ENCODE measurements at regions not wholly inside any gene's neighbourhood (a gene's known extent, or its start where the extent isn't known, plus 50 kb on each side); places are given as distances from the start of the nearest gene placed in this dataset.

DNA sequence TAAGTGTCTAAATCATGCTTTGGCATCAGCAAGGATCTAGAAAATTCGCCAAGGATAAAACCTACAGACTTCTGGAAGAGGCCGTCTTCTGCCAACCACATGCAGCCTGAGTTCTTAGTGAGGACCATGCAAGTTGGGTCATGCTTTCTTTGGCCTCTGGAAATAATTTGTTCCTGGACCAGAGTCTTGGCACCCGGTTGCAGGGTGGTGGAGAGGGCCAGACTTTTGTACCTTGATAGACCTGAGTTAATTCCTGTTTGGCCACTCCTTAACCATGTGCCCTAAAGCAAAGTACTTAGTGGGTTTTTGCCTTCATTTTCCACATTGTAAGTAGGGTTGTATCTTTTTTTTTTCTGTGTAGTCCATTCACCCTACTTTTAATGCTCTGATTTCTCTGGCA is 283.4 kb upstream of the IRX5 start:
- no peak overlapping the region for H3K27ac ChIP-seq (replicated peaks in 1 of 4)
- peaks cover 0 to 6% (median 3%) of the 10 kb centered on the region in 4 donors for H3K4me1 ChIP-seq
- WGBS = 93% methylated on average over 3 of the region's 3 CpGs
- no peaks in the 10 kb centered on the region for H3K36me3 ChIP-seq
- no peak overlapping the region for H3K4me3 ChIP-seq
- TF ChIP-seq POLR2A (IDR thresholded peaks at IDR 0.05; ENCODE audit: low read depth) = no peak
- no peak for TF ChIP-seq EP300 (IDR thresholded peaks at IDR 0.05)
- no peak for TF ChIP-seq POLR2AphosphoS5 (IDR thresholded peaks at IDR 0.05)
- TF ChIP-seq, protein P1, sequence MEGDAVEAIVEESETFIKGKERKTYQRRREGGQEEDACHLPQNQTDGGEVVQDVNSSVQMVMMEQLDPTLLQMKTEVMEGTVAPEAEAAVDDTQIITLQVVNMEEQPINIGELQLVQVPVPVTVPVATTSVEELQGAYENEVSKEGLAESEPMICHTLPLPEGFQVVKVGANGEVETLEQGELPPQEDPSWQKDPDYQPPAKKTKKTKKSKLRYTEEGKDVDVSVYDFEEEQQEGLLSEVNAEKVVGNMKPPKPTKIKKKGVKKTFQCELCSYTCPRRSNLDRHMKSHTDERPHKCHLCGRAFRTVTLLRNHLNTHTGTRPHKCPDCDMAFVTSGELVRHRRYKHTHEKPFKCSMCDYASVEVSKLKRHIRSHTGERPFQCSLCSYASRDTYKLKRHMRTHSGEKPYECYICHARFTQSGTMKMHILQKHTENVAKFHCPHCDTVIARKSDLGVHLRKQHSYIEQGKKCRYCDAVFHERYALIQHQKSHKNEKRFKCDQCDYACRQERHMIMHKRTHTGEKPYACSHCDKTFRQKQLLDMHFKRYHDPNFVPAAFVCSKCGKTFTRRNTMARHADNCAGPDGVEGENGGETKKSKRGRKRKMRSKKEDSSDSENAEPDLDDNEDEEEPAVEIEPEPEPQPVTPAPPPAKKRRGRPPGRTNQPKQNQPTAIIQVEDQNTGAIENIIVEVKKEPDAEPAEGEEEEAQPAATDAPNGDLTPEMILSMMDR (IDR thresholded peaks at IDR 0.05) = no peak
- intact Hi-C loops (cut with DNase I) = no loop called here
- peaks cover 0 to 6% (median 0%) of the 10 kb centered on the region in 4 donors for H3K9me3 ChIP-seq
- DNase-seq (ENCODE audit: extremely low spot score) = no peak
- H3K27me3 ChIP-seq = peaks cover 0 to 70% (median 14%) of the 10 kb centered on the region in 4 donors

DNA sequence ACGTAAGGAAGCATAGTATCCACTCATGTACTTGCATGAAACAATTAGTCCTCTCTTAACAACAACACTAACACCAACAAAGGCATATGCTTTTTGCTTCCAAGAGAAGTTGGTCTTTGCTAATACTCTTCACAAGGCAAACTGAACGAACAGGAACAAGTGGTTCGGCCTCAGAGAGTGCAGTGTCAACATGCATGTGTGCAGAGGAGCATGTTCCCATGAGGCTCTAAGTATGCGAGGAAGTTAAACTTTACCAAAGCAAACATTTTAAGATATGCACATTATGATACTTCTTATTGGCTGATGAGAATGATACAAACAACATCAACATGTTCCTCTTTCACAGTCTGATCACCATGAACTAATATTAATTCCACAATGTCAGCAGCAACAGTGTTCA is 285.3 kb upstream of the IRX5 start:
- H3K27ac ChIP-seq (replicated peaks in 1 of 4) = no peak overlapping the region
- intact Hi-C loops (cut with DNase I) = no loop called here
- WGBS = 82% methylated on average over 4 of the region's 4 CpGs

DNA sequence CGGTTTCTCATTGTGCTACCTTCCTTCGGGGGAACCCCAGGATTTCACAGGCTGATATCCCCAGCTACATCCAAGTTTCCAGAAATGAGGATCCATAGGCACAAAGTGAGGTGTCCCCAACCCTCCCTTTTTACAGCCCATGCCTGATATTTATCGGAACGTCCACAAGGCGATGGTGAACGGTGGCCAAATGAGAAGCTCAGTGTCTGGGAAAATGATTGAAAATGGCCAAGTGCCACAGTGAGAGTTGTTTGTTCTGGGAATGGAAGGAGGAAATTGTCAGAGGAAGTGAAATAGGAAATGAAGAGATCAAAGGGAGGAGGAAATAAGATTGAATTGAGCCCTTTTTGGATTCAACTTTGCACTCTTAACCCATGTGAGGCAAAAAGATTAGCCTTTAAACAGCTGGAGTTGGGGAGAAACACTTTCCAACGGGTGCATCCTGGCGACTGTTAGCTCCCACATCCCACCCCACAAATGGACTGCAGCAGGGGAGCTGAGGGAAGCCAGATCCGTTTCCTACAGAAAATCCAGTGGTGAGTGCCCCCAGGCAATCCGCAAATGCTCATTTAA is 294.4 kb upstream of the IRX5 start:
- WGBS = 72% methylated on average over 10 of the region's 10 CpGs
- H3K4me3 ChIP-seq = no peak overlapping the region
- no peaks in the 10 kb centered on the region for H3K4me1 ChIP-seq
- no peak overlapping the region for H3K27ac ChIP-seq (replicated peaks in 1 of 4)
- TF ChIP-seq EP300 (IDR thresholded peaks at IDR 0.05) = no peak
- intact Hi-C loops (cut with DNase I) = no loop called here
- no peaks in the 10 kb centered on the region for H3K36me3 ChIP-seq
- H3K9me3 ChIP-seq = no peaks in the 10 kb centered on the region
- H3K27me3 ChIP-seq = peaks cover 0 to 50% (median 0%) of the 10 kb centered on the region in 4 donors
- no peak for DNase-seq (ENCODE audit: extremely low spot score)

More for the DNA sequence above, 285.3 kb upstream of the IRX5 start:
- Histone ChIP-seq H3K4me3 (no peak overlapping the region), H3K27me3 (peaks cover 0 to 68% (median 8%) of the 10 kb centered on the region in 4 donors), H3K4me1 (peaks cover 0 to 6% (median 3%) of the 10 kb centered on the region in 4 donors), H3K9me3 (peaks cover 0 to 6% (median 0%) of the 10 kb centered on the region in 4 donors), H3K36me3 (no peaks in the 10 kb centered on the region)
- DNase-seq (ENCODE audit: extremely low spot score) = no peak
- TF ChIP-seq POLR2A (IDR thresholded peaks at IDR 0.05; ENCODE audit: low read depth) (no peak), POLR2AphosphoS5 (IDR thresholded peaks at IDR 0.05) (no peak), EP300 (IDR thresholded peaks at IDR 0.05) (no peak)
- TF ChIP-seq, protein P1 (IDR thresholded peaks at IDR 0.05) = no peak

DNA sequence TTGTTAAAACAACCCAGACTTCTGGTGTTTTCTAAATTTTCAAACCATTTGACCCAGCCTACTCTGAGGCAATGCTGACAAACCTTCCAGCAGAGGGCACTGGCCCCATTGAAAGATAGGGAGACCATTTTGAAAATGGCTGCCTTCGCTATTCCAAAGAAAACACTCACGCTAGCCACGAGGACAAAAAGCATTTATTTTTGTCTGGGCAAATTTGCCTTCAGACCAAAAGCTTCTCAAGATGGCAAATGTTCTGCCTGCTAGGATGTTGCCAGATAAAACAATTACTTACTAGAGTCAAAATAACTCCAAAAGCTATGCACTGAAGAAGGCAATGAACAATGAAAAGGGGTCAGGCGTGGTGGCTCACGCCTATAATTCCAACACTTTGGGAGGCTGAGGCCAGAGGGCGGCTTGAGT is 296.7 kb upstream of the IRX5 start:
- Histone ChIP-seq H3K36me3 (no peaks in the 10 kb centered on the region), H3K4me3 (no peak overlapping the region), H3K9me3 (no peaks in the 10 kb centered on the region), H3K4me1 (no peaks in the 10 kb centered on the region), H3K27ac (replicated peaks in 1 of 4) (no peak overlapping the region), H3K27me3 (peaks cover 0 to 55% (median 0%) of the 10 kb centered on the region in 4 donors)
- DNase-seq (ENCODE audit: extremely low spot score) = no peak
- no peak for TF ChIP-seq EP300 (IDR thresholded peaks at IDR 0.05)
- TF ChIP-seq, protein P1 (IDR thresholded peaks at IDR 0.05) = peak in 1 of 3 experiments; percentile 17
- intact Hi-C loops (cut with DNase I) = no loop called here
- 79% methylated on average over 6 of the region's 6 CpGs for WGBS

DNA sequence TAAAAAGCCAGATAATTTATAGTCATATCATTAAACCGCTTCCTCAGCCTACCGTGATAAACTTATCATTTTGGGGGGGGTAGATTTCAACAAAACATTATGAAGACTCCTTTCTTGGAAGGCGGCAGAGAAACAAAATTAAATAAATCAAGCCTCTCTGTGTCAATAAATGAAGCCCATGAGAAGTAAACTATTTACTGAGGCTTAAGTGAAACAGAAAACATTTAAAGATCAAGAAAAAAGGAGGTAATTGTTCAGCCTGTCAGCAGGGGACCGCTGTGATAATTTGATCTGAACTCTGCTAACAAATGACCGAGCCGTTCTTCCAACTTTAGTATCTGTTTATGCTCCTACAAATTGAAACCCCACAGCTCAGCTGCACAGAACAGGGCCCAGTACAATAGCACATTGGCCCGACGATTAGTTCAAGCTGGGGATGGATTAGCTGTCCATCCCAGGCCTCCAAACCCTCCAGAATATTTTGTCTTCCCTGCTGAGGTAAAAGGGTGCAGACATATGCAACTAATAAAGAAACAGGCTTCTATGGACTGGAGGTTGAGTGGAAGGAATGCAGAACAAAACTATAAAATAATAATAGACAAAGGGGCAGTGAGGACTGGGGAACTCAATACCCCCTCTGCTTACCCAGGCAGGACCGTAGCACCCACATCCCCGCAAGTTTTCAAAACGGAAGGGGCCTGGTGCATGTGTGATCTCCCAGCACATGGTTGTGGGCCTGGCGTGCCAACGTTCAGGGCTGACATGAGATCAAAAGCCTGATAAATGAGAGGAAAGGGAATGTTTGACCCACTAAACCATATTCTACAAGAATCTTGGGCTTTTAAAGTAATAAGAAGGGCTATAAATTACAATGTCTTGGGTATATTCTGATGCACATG is 298.1 kb upstream of the IRX5 start:
- DNase-seq (ENCODE audit: extremely low spot score) = no peak
- Histone ChIP-seq H3K9me3 (no peaks in the 10 kb centered on the region), H3K36me3 (no peaks in the 10 kb centered on the region), H3K27me3 (peaks cover 0 to 58% (median 0%) of the 10 kb centered on the region in 4 donors), H3K27ac (replicated peaks in 1 of 4) (no peak overlapping the region), H3K4me3 (no peak overlapping the region), H3K4me1 (no peaks in the 10 kb centered on the region)
- intact Hi-C loops (cut with DNase I) = no loop called here
- 64% methylated on average over 13 of the region's 13 CpGs for WGBS
- no peak for TF ChIP-seq EP300 (IDR thresholded peaks at IDR 0.05)
